Urinary bladder (tissue), 3 donors: ENCODE measurements at regions not wholly inside any gene's neighbourhood (a gene's known extent, or its start where the extent isn't known, plus 50 kb on each side); places are given as distances from the start of the nearest gene placed in this dataset.

Experiments used
- DNase-seq: peaks from one replicate; pipeline ENCODE4 v3.0.0-alpha.2; 2015; ENCODE audit errors: extremely low spot score
- H3K27ac ChIP-seq: one replicate; pipeline ENCODE4 v1.5.1; 2013; ENCODE audit warnings: low read depth, mild to moderate bottlenecking, moderate library complexity
- H3K36me3 ChIP-seq: one replicate; pipeline ENCODE4 v1.6.1; 2013; ENCODE audit warnings: mild to moderate bottlenecking, moderate library complexity; ENCODE audit not compliant: insufficient read depth
- H3K4me1 ChIP-seq: one replicate; pipeline ENCODE4 v1.6.1; 2013; ENCODE audit warnings: mild to moderate bottlenecking, moderate library complexity; ENCODE audit not compliant: insufficient read depth
- H3K4me3 ChIP-seq: one replicate; pipeline ENCODE4 v1.5.1; 2013; ENCODE audit warnings: low read depth, low read length
- WGBS: extraction: QIAGEN DNeasy Blood & Tissue Kit; methylation state at CpG from one replicate; pipeline ENCODE4 v1.1.7; 2013; 5-methylcytosine and 5-hydroxymethylcytosine counted together
- donor health status: healthy with polysubstance abuse.
- donor health status: healthy.

DNA sequence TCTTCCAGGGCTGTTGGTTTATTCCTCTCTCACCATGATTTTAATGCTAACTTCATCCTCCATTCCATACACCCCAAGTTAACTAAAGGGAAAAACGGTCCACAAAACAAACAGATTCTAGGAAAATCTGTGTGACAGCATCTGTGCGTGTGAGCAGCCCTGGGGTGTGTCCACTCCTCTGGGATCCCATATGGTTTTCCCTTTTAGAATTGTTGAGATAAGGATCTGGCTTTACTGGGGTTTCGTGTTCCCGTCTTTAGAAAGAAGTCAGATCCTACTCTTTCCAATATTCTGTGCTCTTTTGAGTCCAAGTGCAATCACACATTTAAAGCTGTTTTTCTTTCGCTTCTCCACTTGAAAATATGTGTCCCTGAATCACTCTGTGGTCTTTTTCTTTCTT is 257.1 kb downstream of the KLF6 start:
- Histone ChIP-seq H3K36me3 (no peaks in the 10 kb centered on the region), H3K4me1 (no peaks in the 10 kb centered on the region), H3K27ac (no peak overlapping the region), H3K4me3 (no peak overlapping the region)
- DNase-seq: no peak
- WGBS: 55% methylated on average over 5 of the region's 5 CpGs

DNA sequence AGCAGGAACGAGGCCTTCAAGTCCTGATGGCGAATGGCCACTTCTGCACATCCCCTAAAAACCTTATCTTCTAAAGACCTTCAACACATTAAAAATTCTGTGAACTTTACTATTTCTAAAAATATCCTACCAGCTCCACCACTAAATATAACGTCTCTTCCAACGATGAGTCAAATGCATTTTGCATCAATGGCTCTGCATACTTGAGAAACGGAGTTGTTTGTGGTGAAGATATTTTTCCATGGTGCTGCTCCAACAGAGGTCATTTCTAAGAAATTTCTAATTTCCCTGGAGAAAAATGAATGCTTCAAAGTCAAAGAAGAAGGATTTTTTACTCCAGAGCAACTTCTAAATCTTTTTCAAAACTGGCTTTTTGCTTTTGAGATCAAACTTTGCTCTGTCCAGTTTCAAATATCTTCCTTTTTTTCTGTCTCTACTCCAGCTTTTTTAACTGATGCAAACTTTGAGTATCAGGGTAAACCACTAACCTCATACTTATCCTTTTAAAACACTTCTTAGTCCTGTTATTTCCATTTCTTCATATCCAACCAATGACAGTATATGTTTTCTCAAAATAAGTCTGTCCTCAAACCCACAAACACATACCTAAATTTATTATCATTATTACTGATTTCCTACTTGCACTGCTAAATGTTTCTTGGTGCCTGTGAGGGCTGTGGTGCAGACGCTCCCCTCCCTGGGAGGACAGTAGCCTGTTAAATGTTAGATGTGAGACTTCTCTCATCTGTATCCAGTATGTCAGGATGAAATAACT is 258.1 kb downstream of the KLF6 start:
- Histone ChIP-seq H3K4me1 (no peaks in the 10 kb centered on the region), H3K4me3 (no peak overlapping the region), H3K27ac (no peak overlapping the region), H3K36me3 (no peaks in the 10 kb centered on the region)
- WGBS: 56% methylated on average over 6 of the region's 6 CpGs
- DNase-seq: no peak

DNA sequence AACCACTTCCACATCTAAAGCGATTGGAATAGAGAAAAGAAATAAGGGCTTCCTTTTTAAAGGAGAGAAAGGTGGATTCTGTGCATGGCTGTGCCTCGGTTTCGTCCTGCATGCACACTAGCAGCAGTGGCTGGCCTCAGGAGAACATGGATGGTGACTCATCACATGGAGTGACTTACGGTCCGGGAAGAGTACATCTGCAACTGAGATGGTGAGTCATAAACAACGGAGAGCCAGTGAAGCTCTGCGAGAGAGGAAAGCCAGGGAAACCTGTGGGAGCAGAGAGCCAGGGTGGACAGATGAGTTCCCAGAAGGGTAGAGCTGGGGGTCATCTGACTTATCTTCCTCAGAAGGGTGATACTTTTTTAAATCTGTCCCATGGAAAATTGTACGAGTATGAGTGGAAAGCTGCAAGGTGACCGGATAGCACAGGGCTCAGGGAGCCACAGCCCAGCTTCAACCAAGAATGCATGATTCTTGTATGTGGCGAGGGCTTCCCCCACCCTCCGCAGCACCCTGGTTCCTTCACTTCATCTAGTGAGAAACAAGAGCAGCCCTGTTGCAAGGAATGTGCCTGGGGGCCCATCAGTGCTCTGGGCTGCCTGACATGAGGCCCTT is 259.1 kb downstream of the KLF6 start:
- Histone ChIP-seq H3K4me3 (no peak overlapping the region), H3K36me3 (no peaks in the 10 kb centered on the region), H3K27ac (no peak overlapping the region), H3K4me1 (no peaks in the 10 kb centered on the region)
- whole genome bisulfite sequencing: 66% methylated on average over 11 of the region's 11 CpGs
- DNase-seq: no peak

DNA sequence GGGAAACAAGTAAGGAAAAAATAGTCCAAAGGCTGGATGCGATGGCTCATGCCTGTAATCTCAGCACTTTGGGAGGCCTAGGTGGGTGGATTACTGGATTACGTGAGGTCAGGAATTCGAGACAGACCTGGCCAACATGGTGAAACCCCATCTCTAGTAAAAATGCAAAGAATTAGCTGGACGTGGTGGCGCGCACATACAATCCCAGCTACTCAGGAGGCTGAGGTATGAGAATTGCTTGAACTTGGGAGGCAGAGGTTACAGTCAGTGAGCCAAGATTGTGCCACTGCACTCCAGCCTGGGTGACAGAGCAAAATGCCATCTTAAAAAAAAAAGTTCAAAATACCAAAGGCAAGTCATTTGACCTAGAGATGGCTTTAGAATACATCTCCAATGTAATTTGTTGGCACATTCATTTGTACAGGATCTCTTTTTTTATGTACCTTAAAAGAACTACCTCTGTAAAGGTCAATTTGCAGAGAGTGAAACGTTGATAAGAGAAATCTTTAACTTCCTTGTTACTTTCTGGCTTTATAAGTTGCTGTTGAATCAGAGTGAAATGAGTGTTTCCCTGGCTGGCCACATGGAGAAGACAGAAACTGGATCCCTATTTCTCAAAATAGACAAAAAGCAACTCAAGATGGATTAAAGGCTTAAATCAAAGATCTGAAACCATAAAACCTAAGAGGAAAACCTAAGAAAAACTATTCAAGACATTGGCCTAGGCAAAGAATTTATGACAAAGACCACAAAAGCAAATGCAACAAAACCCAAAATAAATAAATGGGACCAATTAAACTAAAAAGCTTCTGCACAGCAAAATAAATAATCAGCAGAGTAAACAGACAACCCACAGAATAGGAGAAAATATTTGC is 260.7 kb downstream of the KLF6 start:
- H3K4me3 ChIP-seq: no peak overlapping the region
- DNase-seq: no peak
- H3K27ac ChIP-seq: no peak overlapping the region
- no peaks in the 10 kb centered on the region for H3K4me1 ChIP-seq
- H3K36me3 ChIP-seq: no peaks in the 10 kb centered on the region
- WGBS: 91% methylated on average over 7 of the region's 7 CpGs

DNA sequence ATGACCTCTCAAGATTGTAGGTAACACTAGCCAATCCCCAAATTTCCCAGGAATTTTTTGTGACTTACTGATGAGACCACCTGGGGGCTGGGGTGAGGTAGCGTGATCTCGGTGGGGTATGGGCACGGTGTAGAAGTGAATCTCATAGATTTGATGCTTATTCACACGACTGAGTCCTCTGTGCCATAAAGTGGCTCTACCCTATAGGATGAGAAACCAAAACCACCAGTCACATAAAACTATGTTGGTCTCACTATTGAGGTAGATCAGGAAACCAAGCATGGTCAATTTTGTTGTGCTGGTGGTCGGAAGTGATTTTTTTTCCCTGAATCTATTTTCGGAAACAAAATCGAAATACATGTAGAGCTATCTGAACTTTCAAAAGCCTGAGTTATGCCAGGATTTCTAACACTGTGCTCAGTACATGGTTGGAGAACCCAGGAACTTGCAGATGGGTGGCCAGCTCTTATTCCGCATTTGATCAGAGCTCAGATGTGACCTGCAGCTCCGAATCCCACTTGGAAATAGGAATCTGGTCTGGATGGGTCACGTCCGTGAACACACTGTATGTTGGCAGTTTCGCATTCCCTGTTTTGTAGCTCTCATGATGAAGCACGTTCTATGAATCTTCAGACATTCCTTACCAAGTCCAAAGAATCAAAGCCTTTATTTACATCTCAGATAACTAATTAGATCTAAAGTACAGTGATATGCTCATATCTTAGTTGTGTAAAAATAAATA is 261.5 kb downstream of the KLF6 start:
- DNase-seq: no peak
- H3K4me1 ChIP-seq: no peaks in the 10 kb centered on the region
- H3K27ac ChIP-seq: no peak overlapping the region
- 91% methylated on average over 13 of the region's 13 CpGs for WGBS
- H3K4me3 ChIP-seq: no peak overlapping the region
- no peaks in the 10 kb centered on the region for H3K36me3 ChIP-seq

DNA sequence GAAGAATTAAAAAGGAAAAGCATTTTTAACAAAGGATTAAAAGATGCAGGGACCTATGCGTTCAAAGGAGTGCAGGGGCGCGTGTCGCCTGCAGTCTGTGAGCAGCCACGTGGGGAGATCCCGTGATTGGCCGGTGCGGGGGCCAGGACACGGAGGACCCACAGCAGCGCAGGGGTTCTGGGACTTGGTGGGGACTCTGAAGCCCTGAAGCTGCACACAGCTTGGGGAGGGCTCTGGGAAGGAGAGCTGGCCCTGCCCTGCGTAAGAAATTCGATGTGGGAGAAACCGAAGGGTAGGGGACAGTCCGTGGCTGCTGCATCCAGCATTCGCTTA is 268.1 kb downstream of the KLF6 start:
- Histone ChIP-seq H3K4me1 (no peaks in the 10 kb centered on the region), H3K27ac (no peak overlapping the region), H3K36me3 (no peaks in the 10 kb centered on the region), H3K4me3 (no peak overlapping the region)
- 93% methylated on average over 15 of the region's 15 CpGs for WGBS
- no peak for DNase-seq

DNA sequence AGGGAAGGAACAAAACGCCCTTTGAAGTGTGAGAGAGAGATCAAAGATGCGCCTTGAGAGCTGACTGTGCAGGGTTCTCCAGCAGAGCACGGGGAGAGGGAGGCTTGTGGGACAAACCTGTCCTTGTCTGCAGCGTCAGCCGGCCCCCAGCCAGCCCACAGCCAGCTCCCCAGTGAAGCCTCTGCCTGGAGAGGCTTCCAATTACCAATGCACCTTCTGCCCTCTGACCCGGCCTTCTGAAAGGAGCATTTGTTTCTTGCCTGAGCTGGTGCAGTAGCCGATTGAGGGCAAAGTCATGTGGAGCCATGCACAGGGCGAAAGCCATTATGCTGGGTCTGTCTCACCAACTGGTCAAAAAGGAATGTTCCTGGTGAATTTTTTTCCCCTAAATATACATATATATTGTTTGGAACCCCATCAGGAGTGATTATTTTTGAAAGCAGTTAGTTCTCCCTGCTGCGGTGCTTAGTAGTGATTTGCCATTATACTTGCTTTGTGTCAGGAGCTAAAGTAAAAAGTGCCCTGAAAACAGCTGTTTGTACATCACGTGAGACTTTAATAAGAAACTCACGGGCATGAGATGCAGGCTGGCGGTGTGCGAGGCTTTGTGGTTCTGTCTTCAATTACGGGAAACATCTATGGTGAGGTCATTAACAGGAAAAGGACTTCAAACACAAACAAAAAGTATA is 268.6 kb downstream of the KLF6 start:
- Histone ChIP-seq H3K4me3 (no peak overlapping the region), H3K4me1 (no peaks in the 10 kb centered on the region), H3K27ac (no peak overlapping the region), H3K36me3 (no peaks in the 10 kb centered on the region)
- WGBS: 84% methylated on average over 14 of the region's 14 CpGs
- DNase-seq: no peak

DNA sequence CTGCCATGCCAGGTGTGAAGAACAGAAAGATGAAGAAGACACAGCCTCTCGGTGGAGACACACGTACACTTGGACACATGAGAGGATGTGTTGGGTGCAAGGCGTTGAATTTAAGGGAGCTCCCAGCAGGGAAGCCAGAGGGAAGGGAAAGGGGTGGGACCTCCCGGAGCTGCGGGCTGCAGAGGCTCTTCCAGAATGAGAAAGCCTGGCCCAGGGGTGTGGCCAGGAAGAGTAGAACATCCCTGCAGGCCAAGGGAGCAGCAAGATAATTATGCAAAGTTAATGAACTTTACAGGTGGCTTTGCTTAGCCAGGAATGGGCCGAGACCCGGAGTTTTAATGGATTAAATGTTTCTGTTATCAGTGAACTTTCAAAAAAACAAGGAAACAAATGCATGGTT is 270.3 kb downstream of the KLF6 start:
- DNase-seq: no peak
- Histone ChIP-seq H3K36me3 (no peaks in the 10 kb centered on the region), H3K27ac (no peak overlapping the region), H3K4me3 (no peak overlapping the region), H3K4me1 (no peaks in the 10 kb centered on the region)
- WGBS: 79% methylated on average over 7 of the region's 7 CpGs

DNA sequence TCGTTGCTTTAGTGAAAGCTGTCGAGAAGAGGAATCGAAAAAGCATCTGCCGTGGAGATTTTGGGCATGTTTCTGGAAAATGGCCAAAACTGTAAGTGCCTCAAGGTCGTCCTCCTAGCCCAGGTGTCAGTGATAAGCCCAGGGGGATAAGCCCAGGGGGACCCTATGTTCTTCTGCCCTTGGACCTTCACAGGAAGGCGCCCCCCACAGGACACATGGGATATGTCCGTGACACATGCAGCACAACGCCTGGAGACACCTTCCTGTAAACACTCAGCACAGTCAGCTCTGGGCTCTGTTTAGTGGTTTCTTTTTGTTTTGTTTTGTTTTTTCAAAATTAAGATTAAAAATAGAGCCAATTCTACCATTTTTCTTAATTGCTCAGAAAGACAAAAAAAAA is 272.7 kb downstream of the KLF6 start:
- H3K4me3 ChIP-seq: no peak overlapping the region
- WGBS: 74% methylated on average over 8 of the region's 8 CpGs
- no peaks in the 10 kb centered on the region for H3K36me3 ChIP-seq
- DNase-seq: no peak
- H3K27ac ChIP-seq: no peak overlapping the region
- no peaks in the 10 kb centered on the region for H3K4me1 ChIP-seq

DNA sequence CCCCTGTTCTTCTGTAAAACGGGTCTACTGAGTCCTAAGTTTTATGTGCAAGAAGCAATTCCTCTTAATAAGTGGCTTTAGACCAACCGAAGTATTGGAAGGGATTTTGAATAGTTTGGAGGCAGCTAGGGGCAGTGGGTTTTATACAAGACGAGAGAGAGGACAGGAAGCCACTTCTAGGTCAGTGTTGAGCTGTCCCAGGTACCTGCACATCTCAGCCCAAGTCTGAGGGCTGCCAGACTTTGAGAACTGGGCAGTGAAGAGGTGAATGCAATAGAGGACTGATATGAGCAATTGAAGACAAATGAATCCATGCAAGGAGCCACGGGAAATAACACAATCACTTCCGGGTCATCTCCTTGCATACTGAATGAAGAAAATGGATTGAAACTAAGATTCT is 273.5 kb downstream of the KLF6 start:
- H3K4me3 ChIP-seq: no peak overlapping the region
- 87% methylated on average over 5 of the region's 5 CpGs for WGBS
- H3K4me1 ChIP-seq: no peaks in the 10 kb centered on the region
- no peak overlapping the region for H3K27ac ChIP-seq
- H3K36me3 ChIP-seq: no peaks in the 10 kb centered on the region
- no peak for DNase-seq

DNA sequence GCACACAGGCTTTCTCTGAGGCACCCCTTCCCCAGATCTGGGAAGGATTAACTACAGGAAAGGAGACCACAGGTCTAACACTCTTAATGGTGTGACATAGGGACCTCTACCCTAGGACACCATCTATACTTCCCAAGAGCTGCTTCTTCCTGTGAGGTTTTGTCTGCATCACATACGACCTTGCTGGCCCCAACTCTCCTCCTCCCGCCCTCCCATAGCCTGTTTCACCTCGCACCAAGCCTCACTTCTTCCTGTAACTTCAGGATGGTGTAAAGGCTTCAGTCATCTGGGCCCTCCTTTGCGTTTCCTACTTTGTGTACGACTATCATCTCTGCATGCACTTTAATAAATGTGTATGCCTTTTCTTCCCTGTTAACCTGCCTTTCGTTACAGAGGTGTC is 274.3 kb downstream of the KLF6 start:
- DNase-seq: no peak
- WGBS: 83% methylated on average over 6 of the region's 6 CpGs
- Histone ChIP-seq H3K27ac (no peak overlapping the region), H3K4me3 (no peak overlapping the region), H3K4me1 (no peaks in the 10 kb centered on the region), H3K36me3 (no peaks in the 10 kb centered on the region)

DNA sequence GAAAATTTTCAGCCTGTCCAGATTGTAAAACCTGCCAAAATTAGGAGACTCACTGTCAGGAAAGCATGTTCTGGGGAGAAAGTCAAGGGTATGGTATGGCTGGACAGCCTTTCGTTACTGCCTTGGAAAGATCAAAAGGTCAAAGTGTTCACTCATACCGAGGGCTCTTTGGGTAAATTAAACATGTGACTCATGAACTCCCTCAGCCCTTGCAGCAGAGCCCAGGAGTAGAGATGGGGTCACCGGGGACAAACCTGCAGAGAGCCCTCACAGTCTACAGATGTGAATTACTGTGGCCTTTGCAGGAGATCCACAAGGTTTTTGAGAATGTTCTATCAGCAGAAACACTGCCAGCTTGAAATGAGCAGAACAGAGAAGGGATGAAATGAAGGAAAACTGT is 275.7 kb downstream of the KLF6 start:
- no peak for DNase-seq
- WGBS: 80% methylated on average over 3 of the region's 3 CpGs
- Histone ChIP-seq H3K4me3 (no peak overlapping the region), H3K27ac (no peak overlapping the region), H3K36me3 (no peaks in the 10 kb centered on the region), H3K4me1 (no peaks in the 10 kb centered on the region)

DNA sequence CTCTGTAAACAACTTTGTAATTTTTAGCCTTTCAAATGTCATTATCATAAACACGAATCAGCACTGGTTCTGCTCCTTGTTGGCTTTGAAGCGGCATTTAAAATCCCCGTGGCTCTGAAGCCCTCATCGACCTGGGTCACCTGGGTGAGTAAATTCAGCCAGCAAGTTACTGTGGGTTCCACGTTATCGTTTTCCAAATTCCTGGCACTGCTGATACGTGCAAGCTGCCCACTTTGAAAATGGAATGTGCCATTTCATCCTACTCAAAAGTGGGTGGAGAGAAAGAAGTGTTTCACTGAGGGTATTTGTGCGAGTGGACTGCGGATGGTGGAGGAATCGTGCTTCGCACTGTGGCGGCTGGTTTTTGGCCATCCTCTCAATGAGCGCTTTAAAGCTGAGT is 281.7 kb downstream of the KLF6 start:
- H3K36me3 ChIP-seq: no peaks in the 10 kb centered on the region
- no peak overlapping the region for H3K4me3 ChIP-seq
- no peak overlapping the region for H3K27ac ChIP-seq
- no peak for DNase-seq
- 82% methylated on average over 13 of the region's 13 CpGs for WGBS
- no peaks in the 10 kb centered on the region for H3K4me1 ChIP-seq
